ENCODE measurements at regions not wholly inside any gene's neighbourhood (a gene's known extent, or its start where the extent isn't known, plus 50 kb on each side); places are given as distances from the start of the nearest gene placed in this dataset.

GRCh38 chr2:181314551-181314950, 142.6 kb upstream of the ITGA4 start:
- Histone ChIP-seq H4K20me1 (ENCODE audit: insufficient read depth, poor library complexity, severe bottlenecking) (no peaks in the 10 kb centered on the region), H3K4me3 (no peak overlapping the region), H3K79me2 (no peaks in the 10 kb centered on the region), H3K9me3 (ENCODE audit: low read depth) (no peaks in the 10 kb centered on the region), H3K36me3 (replicated peaks; ENCODE audit: insufficient read depth, low read depth) (no peaks in the 10 kb centered on the region), H3K4me2 (no peak overlapping the region), H2AFZ (no peak overlapping the region), H3K9me2 (replicated peaks; ENCODE audit: insufficient read depth) (no peaks in the 10 kb centered on the region), H3K27ac (no peak overlapping the region), H3K4me1 (ENCODE audit: insufficient read depth) (no peaks in the 10 kb centered on the region), H3K27me3 (no peaks in the 10 kb centered on the region)
- no peak for DNase-seq (ENCODE audit: low spot score)
- no peak for TF ChIP-seq CTCF (IDR thresholded peaks at IDR 0.05; ENCODE audit: poor library complexity)
- TF ChIP-seq EZH2 (IDR thresholded peaks at IDR 0.05; ENCODE audit: borderline replicate concordance): no peak
- TF ChIP-seq EZH2phosphoT487 (IDR thresholded peaks at IDR 0.05; ENCODE audit: low read depth, severe bottlenecking, unreplicated experiment): no peak

- WGBS (ENCODE audit: low lambda C conversion rate, missing lambda C conversion rate): 85% methylated on average over 3 of the region's 3 CpGs
- H3K36me3 ChIP-seq (replicated peaks; ENCODE audit: insufficient read depth, low read depth): no peaks in the 10 kb centered on the region
- H3K9me3 ChIP-seq (ENCODE audit: low read depth): no peaks in the 10 kb centered on the region
Observed at GRCh38 chr2:181317511-181317910, 139.7 kb upstream of the ITGA4 start.

GRCh38 chr2:181318504-181319280, 138.5 kb upstream of the ITGA4 start:
- Histone ChIP-seq H3K27me3 (no peaks in the 10 kb centered on the region), H3K4me3 (no peak overlapping the region), H3K9me3 (ENCODE audit: low read depth) (no peaks in the 10 kb centered on the region), H2AFZ (no peak overlapping the region), H3K4me1 (ENCODE audit: insufficient read depth) (no peaks in the 10 kb centered on the region), H3K79me2 (no peaks in the 10 kb centered on the region), H3K9me2 (replicated peaks; ENCODE audit: insufficient read depth) (no peaks in the 10 kb centered on the region), H3K4me2 (no peak overlapping the region), H4K20me1 (ENCODE audit: insufficient read depth, poor library complexity, severe bottlenecking) (no peaks in the 10 kb centered on the region), H3K36me3 (replicated peaks; ENCODE audit: insufficient read depth, low read depth) (no peaks in the 10 kb centered on the region), H3K27ac (no peak overlapping the region)
- TF ChIP-seq EZH2phosphoT487 (IDR thresholded peaks at IDR 0.05; ENCODE audit: low read depth, severe bottlenecking, unreplicated experiment): no peak
- no peak for TF ChIP-seq CTCF (IDR thresholded peaks at IDR 0.05; ENCODE audit: poor library complexity)
- TF ChIP-seq EZH2 (IDR thresholded peaks at IDR 0.05; ENCODE audit: borderline replicate concordance): no peak
- WGBS (ENCODE audit: low lambda C conversion rate, missing lambda C conversion rate): 92% methylated on average over 3 of the region's 3 CpGs
- no peak for DNase-seq (ENCODE audit: low spot score)

More at GRCh38 chr2:181317511-181317910, 139.7 kb upstream of the ITGA4 start:
- Histone ChIP-seq H3K9me2 (replicated peaks; ENCODE audit: insufficient read depth) (no peaks in the 10 kb centered on the region), H2AFZ (no peak overlapping the region), H3K4me3 (no peak overlapping the region), H3K27ac (no peak overlapping the region), H3K27me3 (no peaks in the 10 kb centered on the region), H3K79me2 (no peaks in the 10 kb centered on the region), H4K20me1 (ENCODE audit: insufficient read depth, poor library complexity, severe bottlenecking) (no peaks in the 10 kb centered on the region), H3K4me1 (ENCODE audit: insufficient read depth) (no peaks in the 10 kb centered on the region), H3K4me2 (no peak overlapping the region)
- DNase-seq (ENCODE audit: low spot score): no peak
- TF ChIP-seq EZH2 (IDR thresholded peaks at IDR 0.05; ENCODE audit: borderline replicate concordance) (no peak), CTCF (IDR thresholded peaks at IDR 0.05; ENCODE audit: poor library complexity) (no peak), EZH2phosphoT487 (IDR thresholded peaks at IDR 0.05; ENCODE audit: low read depth, severe bottlenecking, unreplicated experiment) (no peak)

All from hepatocyte (in vitro differentiated cells).